K562 (cell line): ENCODE measurements at regions not wholly inside any gene's neighbourhood (a gene's known extent, or its start where the extent isn't known, plus 50 kb on each side); places are given as distances from the start of the nearest gene placed in this dataset.

Experiments
- ATAC-seq: fragments of 200-7000 bp; cut with Tn5 transposase; 3 replicates; pipeline ENCODE4 v1.9.1; 2020; ENCODE audit warnings: moderate library complexity
- BruUV-seq: library from RNA; stranded (reverse); fragments of 400-500 nt; replicated peaks from 2 replicates; lab custom pipeline; 2021; lab: Mats Ljungman, UMichigan
- CTCF ChIA-PET: fragments of 300-600 bp; formaldehyde crosslinking; extraction: SDS; loops from one replicate; lab custom pipeline; 2021; ENCODE audit warnings: low intra/inter-chr PET ratio; lab: Yijun Ruan, JAX
- POLR2A ChIA-PET: fragments of 300-600, 350-650 bp; sonication (Branson Sonifier 250); formaldehyde crosslinking; extraction: SDS; loops from one replicate; lab custom pipeline; 2021; ENCODE audit warnings: antibody characterized with exemption, inconsistent platforms; lab: Yijun Ruan, JAX
- DNase-seq, 4 experiments: peaks; one replicate each; pipeline versions ENCODE4 v3.0.0 to v3.0.0-alpha.2; 2011 to 2018; ENCODE audit warnings: low spot score in 3 of 4, mixed read lengths in 3 of 4; ENCODE audit errors: extremely low read depth in 1 of 4
- FAIRE-seq: peaks from 2 replicates; lab custom pipeline; 2011; peaks lifted over from hg19 to GRCh38; lab: Jason Lieb, UNC
- H2AFZ ChIP-seq: 2 replicates; pipeline ENCODE4 v1.6.0; 2011; ENCODE audit warnings: low read depth, low read length, control low read depth, inconsistent platforms
- H3K27ac ChIP-seq: fragments of 200-600 bp; 3 replicates; pipeline ENCODE4 v1.8.0; 2011; ENCODE audit warnings: low read depth, mild to moderate bottlenecking, control low read depth, inconsistent platforms, low read length, moderate library complexity, mixed read lengths; ENCODE audit errors: extremely low read depth
- H3K27me3 ChIP-seq, 2 experiments: fragments of 300-600 bp in 1 of 2; 2 replicates in 1 of 2; 3 replicates in 1 of 2; pipeline versions ENCODE4 v1.6.0 to v1.8.0; 2011; ENCODE audit warnings: inconsistent platforms in 2 of 2, low read length in 2 of 2, mild to moderate bottlenecking in 1 of 2, mixed read lengths in 1 of 2, moderate library complexity in 1 of 2; ENCODE audit not compliant: control insufficient read depth in 2 of 2, insufficient read depth in 2 of 2
- H3K36me3 ChIP-seq: fragments of 300-600 bp; 3 replicates; pipeline ENCODE4 v1.8.0; 2011; ENCODE audit warnings: mild to moderate bottlenecking, low read length, inconsistent platforms; ENCODE audit not compliant: control insufficient read depth, insufficient read depth
- H3K4me1 ChIP-seq, 2 experiments: fragments of 200-600 bp in 1 of 2; replicated peaks in 1 of 2; 2 replicates in 1 of 2; 3 replicates in 1 of 2; pipeline versions ENCODE4 v1.5.1 to v1.8.0; 2011; ENCODE audit warnings: inconsistent platforms in 2 of 2, low read length in 2 of 2, mild to moderate bottlenecking in 1 of 2, mixed read lengths in 1 of 2, moderate library complexity in 1 of 2; ENCODE audit not compliant: control insufficient read depth in 2 of 2, insufficient read depth in 2 of 2
- H3K4me2 ChIP-seq: 2 replicates; pipeline ENCODE4 v1.6.1; 2011; ENCODE audit warnings: low read length, control low read depth, inconsistent platforms, mixed read lengths; ENCODE audit not compliant: insufficient read depth
- H3K4me3 ChIP-seq: fragments of 200-600 bp; sonication (generic), shearing (Covaris generic); 2 replicates; pipeline ENCODE4 v1.5.1; 2016; ENCODE audit warnings: control low read depth, inconsistent platforms
- H3K79me2 ChIP-seq: fragments of 200-600 bp; 3 replicates; pipeline ENCODE4 v1.8.0; 2011; ENCODE audit warnings: low read length, inconsistent platforms; ENCODE audit not compliant: control insufficient read depth, insufficient read depth
- H3K9ac ChIP-seq, 2 experiments: 2 replicates each; pipeline versions ENCODE4 v1.6.0 to v1.6.1; 2011; ENCODE audit warnings: low read depth in 2 of 2, low read length in 2 of 2, control low read depth in 1 of 2, inconsistent platforms in 1 of 2, mild to moderate bottlenecking in 1 of 2, mixed read lengths in 1 of 2; ENCODE audit not compliant: insufficient read depth in 1 of 2
- H3K9me1 ChIP-seq: one replicate; pipeline ENCODE4 v1.6.0; 2011; ENCODE audit warnings: inconsistent platforms, mild to moderate bottlenecking, low read length, moderate library complexity; ENCODE audit not compliant: control insufficient read depth, insufficient read depth
- H3K9me3 ChIP-seq: replicated peaks from 2 replicates; pipeline ENCODE4 v1.5.1; 2011; ENCODE audit warnings: low read depth, low read length, inconsistent platforms; ENCODE audit not compliant: control insufficient read depth, insufficient read depth
- H4K20me1 ChIP-seq: replicated peaks from 2 replicates; pipeline ENCODE4 v1.6.1; 2011; ENCODE audit warnings: low read length, inconsistent platforms, mixed read lengths; ENCODE audit not compliant: control insufficient read depth, insufficient read depth
- BRD9 ChIP-seq: fragments of 450-650 bp; IDR thresholded peaks from 2 replicates; pipeline ENCODE4 v1.6.1; 2018; ENCODE audit warnings: low read depth; ENCODE audit not compliant: partially characterized antibody
- GABPB2 ChIP-seq: fragments of 250-450 bp; sonication (Bioruptor Pico); conservative IDR thresholded peaks from 2 replicates; pipeline ENCODE4 v1.5.1; 2021; ENCODE audit warnings: mild to moderate bottlenecking
- HMBOX1 ChIP-seq: sonication (generic); IDR thresholded peaks from 2 replicates; pipeline ENCODE4 v1.6.1; 2016
- KAT8 ChIP-seq: fragments of 450-650 bp; IDR thresholded peaks from 2 replicates; pipeline ENCODE4 v1.6.1; 2016; ENCODE audit warnings: low read depth, mild to moderate bottlenecking
- L3MBTL2 ChIP-seq: fragments of 450-650 bp; IDR thresholded peaks from 2 replicates; pipeline ENCODE4 v1.6.1; 2016; ENCODE audit warnings: mild to moderate bottlenecking, moderate library complexity
- MYBL2 ChIP-seq, 2 experiments: fragments of 450-650 bp in 1 of 2; sonication (generic) in 1 of 2; formaldehyde crosslinking in 1 of 2; IDR thresholded peaks; 2 replicates each; pipeline versions ENCODE4 v1.6.1 to v1.8.1; 2017 to 2022; ENCODE audit warnings: borderline replicate concordance in 1 of 2, inconsistent platforms in 1 of 2, low read depth in 1 of 2, mild to moderate bottlenecking in 1 of 2, missing genetic modification reagents in 1 of 2, moderate library complexity in 1 of 2
- NFIX ChIP-seq: fragments of 250-450 bp; sonication (Bioruptor Pico); IDR thresholded peaks from 2 replicates; pipeline ENCODE4 v1.4.0; 2020; ENCODE audit warnings: low read depth, mild to moderate bottlenecking, moderate library complexity
- RBM14 ChIP-seq: fragments of 200-400 bp; formaldehyde crosslinking; IDR thresholded peaks from 2 replicates; pipeline ENCODE4 v1.6.1; 2018; ENCODE audit warnings: low read depth, mild to moderate bottlenecking, low read length, moderate library complexity, borderline replicate concordance; ENCODE audit not compliant: insufficient read depth
- SIN3A ChIP-seq, 2 experiments: fragments of 150-350 bp in 1 of 2; IDR thresholded peaks; 2 replicates each; pipeline ENCODE4 v1.6.1; 2011 to 2016; ENCODE audit warnings: borderline replicate concordance in 2 of 2, low read depth in 2 of 2, low read length in 2 of 2, mild to moderate bottlenecking in 2 of 2, moderate library complexity in 2 of 2; ENCODE audit not compliant: control insufficient read depth in 1 of 2
- SIRT6 ChIP-seq: IDR thresholded peaks from one replicate; pipeline ENCODE4 v1.6.1; 2012; ENCODE audit warnings: low read depth, mild to moderate bottlenecking, control low read depth, inconsistent platforms, low read length, moderate library complexity
- TEAD1 ChIP-seq, 2 experiments: fragments of 450-650 bp in 1 of 2; sonication (generic) in 1 of 2; formaldehyde crosslinking; IDR thresholded peaks; 2 replicates each; pipeline versions ENCODE4 v1.4.0 to v1.8.0; 2020 to 2022; ENCODE audit warnings: mild to moderate bottlenecking in 2 of 2, missing genetic modification reagents in 1 of 2
- ZNF212 ChIP-seq: fragments of 450-650 bp; formaldehyde crosslinking; IDR thresholded peaks from 2 replicates; pipeline ENCODE4 v1.4.0; 2020; ENCODE audit warnings: mild to moderate bottlenecking
- ZNF324 ChIP-seq: fragments of 250-450 bp; sonication (Bioruptor Pico); IDR thresholded peaks from 2 replicates; pipeline ENCODE4 v1.4.0; 2020; ENCODE audit warnings: mild to moderate bottlenecking
- ZNF511 ChIP-seq: sonication (generic); formaldehyde crosslinking; IDR thresholded peaks from 2 replicates; pipeline ENCODE4 v1.8.0; 2022; ENCODE audit warnings: mild to moderate bottlenecking, missing genetic modification reagents
- in situ Hi-C: fragments of 300-500 bp; cut with MboI; formaldehyde crosslinking; loops from 4 replicates; pipeline ENCODE4 v1.15.0; 2018; ENCODE audit warnings: inconsistent platforms, mixed read lengths
- intact Hi-C: fragments of 100-400 bp; cut with micrococcal nuclease; formaldehyde crosslinking; loops from 2 replicates; pipeline ENCODE4 v1.14.2; 2022

- ChIA-PET POLR2A (interaction anchor here (0.7 kb wide), 1 partner anchor 51 kb away, joined by 3 read pairs; no protein-coding TSS in a partner anchor), CTCF (no interaction called here)
- H4K20me1 ChIP-seq: no peaks in the 10 kb centered on the region
- no peaks in the 10 kb centered on the region; a peak in 2 of 5 replicates for H3K4me1 ChIP-seq
- no peaks in the 10 kb centered on the region for H3K27me3 ChIP-seq
- no peak overlapping the region for H3K4me3 ChIP-seq
- ATAC-seq: no peak
- intact Hi-C loops: no loop called here
- H3K79me2 ChIP-seq: no peaks in the 10 kb centered on the region
- H3K9me3 ChIP-seq: no peaks in the 10 kb centered on the region; the same call in 1 of the 2 replicates
- H3K27ac ChIP-seq: no peak overlapping the region
- no peaks in the 10 kb centered on the region for H3K9me1 ChIP-seq
- H3K4me2 ChIP-seq: no peak overlapping the region
- BruUV-seq: no TSS peak
- DNase-seq: no peak
- in situ Hi-C loops: no loop called here
- H2AFZ ChIP-seq: peak overlapping the region; percentile 71
- TF ChIP-seq L3MBTL2 (no peak), SIN3A (IDR thresholded peaks at IDR 0.05; ENCODE audit: borderline replicate concordance in 2 of 2, control insufficient read depth in 1 of 2, low read depth in 2 of 2, low read length in 2 of 2) (no peak), RBM14 (no peak), TEAD1 (CRISPR knock-in tag; IDR thresholded peaks at IDR 0.05) (no peak), NFIX (CRISPR knock-in tag) (no peak), ZNF324 (no peak), SIRT6 (no peak), HMBOX1 (no peak), ZNF212 (CRISPR knock-in tag) (no peak), BRD9 (no peak), GABPB2 (CRISPR knock-in tag) (no peak), KAT8 (no peak), MYBL2 (IDR thresholded peaks at IDR 0.05; ENCODE audit: low read depth) (no peak), MYBL2 (CRISPR knock-in tag; IDR thresholded peaks at IDR 0.05; ENCODE audit: borderline replicate concordance) (no peak), ZNF511 (CRISPR knock-in tag) (no peak)
- no peak for FAIRE-seq
- no peak overlapping the region for H3K9ac ChIP-seq
- H3K36me3 ChIP-seq: no peaks in the 10 kb centered on the region
Measured at GRCh38 chr12:83199069-83199468, 512.4 kb downstream of the TMTC2 start.
